HepG2 (cell line): ENCODE measurements at regions not wholly inside any gene's neighbourhood (a gene's known extent, or its start where the extent isn't known, plus 50 kb on each side); places are given as distances from the start of the nearest gene placed in this dataset.

Experiments
- ARHGAP35 ChIP-seq: sonication (generic); formaldehyde crosslinking; IDR thresholded peaks from 2 replicates; pipeline ENCODE4 v1.9.0; 2022; ENCODE audit warnings: mild to moderate bottlenecking, inconsistent platforms, moderate library complexity, missing genetic modification reagents, borderline replicate concordance
- EP300 ChIP-seq, 3 experiments: sonication (generic) in 1 of 3; formaldehyde crosslinking in 1 of 3; IDR thresholded peaks; 2 replicates each; pipeline versions ENCODE4 v1.5.1 to v1.6.1; 2011 to 2020; ENCODE audit warnings: low read depth in 2 of 3, low read length in 2 of 3, borderline replicate concordance in 1 of 3, improper control_type of control experiment in 1 of 3, mild to moderate bottlenecking in 1 of 3, missing genetic modification reagents in 1 of 3, moderate library complexity in 1 of 3
- FOXK1 ChIP-seq: sonication (generic); formaldehyde crosslinking; IDR thresholded peaks from 2 replicates; pipeline ENCODE4 v1.4.0; 2020; ENCODE audit warnings: low read depth, missing genetic modification reagents, borderline replicate concordance
- HDAC2 ChIP-seq: sonication (generic); formaldehyde crosslinking; IDR thresholded peaks from 2 replicates; pipeline ENCODE4 v1.4.0; 2020; ENCODE audit warnings: missing genetic modification reagents
- HIVEP1 ChIP-seq: sonication (generic); formaldehyde crosslinking; IDR thresholded peaks from 2 replicates; pipeline ENCODE4 v1.4.0; 2020; ENCODE audit warnings: mild to moderate bottlenecking, missing genetic modification reagents
- ISL2 ChIP-seq: sonication (generic); formaldehyde crosslinking; IDR thresholded peaks from 2 replicates; pipeline ENCODE4 v1.5.0; 2020; ENCODE audit warnings: missing genetic modification reagents
- KLF9 ChIP-seq: IDR thresholded peaks from 2 replicates; pipeline ENCODE4 v1.6.1; 2016; ENCODE audit warnings: low read depth
- MAFK ChIP-seq, 2 experiments: IDR thresholded peaks in 1 of 2; conservative IDR thresholded peaks in 1 of 2; 2 replicates each; pipeline ENCODE4 v1.6.1; 2011; ENCODE audit warnings: improper control_type of control experiment in 2 of 2, low read length in 2 of 2
- NR2F2 ChIP-seq: IDR thresholded peaks from 2 replicates; pipeline ENCODE4 v1.6.1; 2012; ENCODE audit warnings: low read depth, inconsistent platforms, borderline replicate concordance
- SMAD1 ChIP-seq: sonication (generic); formaldehyde crosslinking; IDR thresholded peaks from 2 replicates; pipeline ENCODE4 v1.4.0; 2020; ENCODE audit warnings: missing genetic modification reagents, low read depth, mild to moderate bottlenecking, borderline replicate concordance
- SPEN ChIP-seq: sonication (generic); formaldehyde crosslinking; IDR thresholded peaks from 2 replicates; pipeline ENCODE4 v1.5.1; 2020; ENCODE audit warnings: low read depth, mild to moderate bottlenecking, missing genetic modification reagents
- ZBTB7B ChIP-seq: sonication (generic); formaldehyde crosslinking; IDR thresholded peaks from 2 replicates; pipeline ENCODE4 v1.4.0; 2020; ENCODE audit warnings: missing genetic modification reagents
- ZNF432 ChIP-seq: sonication (generic); formaldehyde crosslinking; IDR thresholded peaks from 2 replicates; pipeline ENCODE4 v1.5.0; 2020; ENCODE audit warnings: missing genetic modification reagents, mild to moderate bottlenecking, borderline replicate concordance
- ZSCAN12 ChIP-seq: sonication (generic); formaldehyde crosslinking; IDR thresholded peaks from 2 replicates; pipeline ENCODE4 v1.9.0; 2021; ENCODE audit warnings: mild to moderate bottlenecking, missing genetic modification reagents
- TF ChIP-seq, protein P1 (sequence below): sonication (generic); formaldehyde crosslinking; IDR thresholded peaks from 2 replicates; pipeline ENCODE4 v1.4.0; 2020; ENCODE audit warnings: missing genetic modification reagents, mild to moderate bottlenecking, borderline replicate concordance
- TF ChIP-seq, protein P2 (sequence below): sonication (generic); formaldehyde crosslinking; IDR thresholded peaks from 2 replicates; pipeline ENCODE4 v1.5.0; 2020; ENCODE audit warnings: mild to moderate bottlenecking, missing genetic modification reagents
- TF ChIP-seq, protein P3 (sequence below): IDR thresholded peaks from 2 replicates; pipeline ENCODE4 v1.6.1; 2016; ENCODE audit warnings: mild to moderate bottlenecking
- TF ChIP-seq, protein P4 (sequence below): sonication (generic); formaldehyde crosslinking; conservative IDR thresholded peaks from 2 replicates; pipeline ENCODE4 v1.4.0; 2020; ENCODE audit warnings: mild to moderate bottlenecking, missing genetic modification reagents, moderate library complexity
- TF ChIP-seq, protein P5 (sequence below): sonication (generic); formaldehyde crosslinking; IDR thresholded peaks from 2 replicates; pipeline ENCODE4 v1.4.0; 2020; ENCODE audit warnings: missing genetic modification reagents

DNA sequence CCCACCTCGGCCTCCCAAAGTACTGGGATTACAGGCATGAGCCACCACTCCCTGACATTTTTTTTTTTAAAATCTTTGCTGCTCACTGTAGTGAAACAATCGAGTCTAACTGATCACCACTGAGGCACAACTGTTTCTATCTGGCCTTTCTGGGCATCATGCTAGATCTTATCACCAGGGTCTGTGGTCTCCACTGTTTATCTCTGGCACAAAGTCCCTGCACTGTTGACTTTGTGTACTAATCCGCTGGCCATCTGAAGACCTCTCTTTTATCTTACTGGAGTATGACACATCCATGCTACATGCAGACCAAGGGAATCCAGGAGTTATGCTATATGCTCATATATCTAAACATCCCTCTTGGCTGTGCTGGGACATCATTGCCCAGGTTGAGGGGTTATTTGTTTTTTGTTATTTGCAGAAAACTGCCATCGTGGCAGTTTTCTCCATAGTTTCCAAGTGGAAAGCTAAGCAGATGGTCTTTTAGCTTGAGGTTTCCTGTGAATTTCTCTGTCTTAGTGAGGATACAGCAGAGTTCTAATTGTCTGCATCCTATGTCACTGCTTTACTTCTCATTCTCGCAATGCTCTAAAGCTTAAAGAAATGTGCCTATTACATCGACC, 456.9 kb downstream of the CCER1 start (continued):
- TF ChIP-seq, protein P1, sequence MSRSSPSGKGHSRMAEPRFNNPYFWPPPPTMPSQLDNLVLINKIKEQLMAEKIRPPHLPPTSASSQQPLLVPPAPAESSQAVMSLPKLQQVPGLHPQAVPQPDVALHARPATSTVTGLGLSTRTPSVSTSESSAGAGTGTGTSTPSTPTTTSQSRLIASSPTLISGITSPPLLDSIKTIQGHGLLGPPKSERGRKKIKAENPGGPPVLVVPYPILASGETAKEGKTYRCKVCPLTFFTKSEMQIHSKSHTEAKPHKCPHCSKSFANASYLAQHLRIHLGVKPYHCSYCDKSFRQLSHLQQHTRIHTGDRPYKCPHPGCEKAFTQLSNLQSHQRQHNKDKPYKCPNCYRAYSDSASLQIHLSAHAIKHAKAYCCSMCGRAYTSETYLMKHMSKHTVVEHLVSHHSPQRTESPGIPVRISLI (CRISPR knock-in tag) = peak; percentile 70; the same call in 1 of the 2 replicates
- no peak for TF ChIP-seq ARHGAP35
- TF ChIP-seq, protein P2, sequence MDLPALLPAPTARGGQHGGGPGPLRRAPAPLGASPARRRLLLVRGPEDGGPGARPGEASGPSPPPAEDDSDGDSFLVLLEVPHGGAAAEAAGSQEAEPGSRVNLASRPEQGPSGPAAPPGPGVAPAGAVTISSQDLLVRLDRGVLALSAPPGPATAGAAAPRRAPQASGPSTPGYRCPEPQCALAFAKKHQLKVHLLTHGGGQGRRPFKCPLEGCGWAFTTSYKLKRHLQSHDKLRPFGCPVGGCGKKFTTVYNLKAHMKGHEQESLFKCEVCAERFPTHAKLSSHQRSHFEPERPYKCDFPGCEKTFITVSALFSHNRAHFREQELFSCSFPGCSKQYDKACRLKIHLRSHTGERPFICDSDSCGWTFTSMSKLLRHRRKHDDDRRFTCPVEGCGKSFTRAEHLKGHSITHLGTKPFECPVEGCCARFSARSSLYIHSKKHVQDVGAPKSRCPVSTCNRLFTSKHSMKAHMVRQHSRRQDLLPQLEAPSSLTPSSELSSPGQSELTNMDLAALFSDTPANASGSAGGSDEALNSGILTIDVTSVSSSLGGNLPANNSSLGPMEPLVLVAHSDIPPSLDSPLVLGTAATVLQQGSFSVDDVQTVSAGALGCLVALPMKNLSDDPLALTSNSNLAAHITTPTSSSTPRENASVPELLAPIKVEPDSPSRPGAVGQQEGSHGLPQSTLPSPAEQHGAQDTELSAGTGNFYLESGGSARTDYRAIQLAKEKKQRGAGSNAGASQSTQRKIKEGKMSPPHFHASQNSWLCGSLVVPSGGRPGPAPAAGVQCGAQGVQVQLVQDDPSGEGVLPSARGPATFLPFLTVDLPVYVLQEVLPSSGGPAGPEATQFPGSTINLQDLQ (CRISPR knock-in tag) = no peak
- TF ChIP-seq MAFK (conservative IDR thresholded peaks at IDR 0.05 in 1 of 2, IDR thresholded peaks at IDR 0.05 in 1 of 2; ENCODE audit: low read length in 2 of 2) = peak; percentile 85 to 87
- TF ChIP-seq, protein P3, sequence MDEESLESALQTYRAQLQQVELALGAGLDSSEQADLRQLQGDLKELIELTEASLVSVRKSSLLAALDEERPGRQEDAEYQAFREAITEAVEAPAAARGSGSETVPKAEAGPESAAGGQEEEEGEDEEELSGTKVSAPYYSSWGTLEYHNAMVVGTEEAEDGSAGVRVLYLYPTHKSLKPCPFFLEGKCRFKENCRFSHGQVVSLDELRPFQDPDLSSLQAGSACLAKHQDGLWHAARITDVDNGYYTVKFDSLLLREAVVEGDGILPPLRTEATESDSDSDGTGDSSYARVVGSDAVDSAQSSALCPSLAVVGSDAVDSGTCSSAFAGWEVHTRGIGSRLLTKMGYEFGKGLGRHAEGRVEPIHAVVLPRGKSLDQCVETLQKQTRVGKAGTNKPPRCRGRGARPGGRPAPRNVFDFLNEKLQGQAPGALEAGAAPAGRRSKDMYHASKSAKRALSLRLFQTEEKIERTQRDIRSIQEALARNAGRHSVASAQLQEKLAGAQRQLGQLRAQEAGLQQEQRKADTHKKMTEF (CRISPR knock-in tag) = 0 out of 2 replicates have a peak, but pooled peaks have one; percentile 26
- no peak for TF ChIP-seq SPEN
- TF ChIP-seq, protein P4, sequence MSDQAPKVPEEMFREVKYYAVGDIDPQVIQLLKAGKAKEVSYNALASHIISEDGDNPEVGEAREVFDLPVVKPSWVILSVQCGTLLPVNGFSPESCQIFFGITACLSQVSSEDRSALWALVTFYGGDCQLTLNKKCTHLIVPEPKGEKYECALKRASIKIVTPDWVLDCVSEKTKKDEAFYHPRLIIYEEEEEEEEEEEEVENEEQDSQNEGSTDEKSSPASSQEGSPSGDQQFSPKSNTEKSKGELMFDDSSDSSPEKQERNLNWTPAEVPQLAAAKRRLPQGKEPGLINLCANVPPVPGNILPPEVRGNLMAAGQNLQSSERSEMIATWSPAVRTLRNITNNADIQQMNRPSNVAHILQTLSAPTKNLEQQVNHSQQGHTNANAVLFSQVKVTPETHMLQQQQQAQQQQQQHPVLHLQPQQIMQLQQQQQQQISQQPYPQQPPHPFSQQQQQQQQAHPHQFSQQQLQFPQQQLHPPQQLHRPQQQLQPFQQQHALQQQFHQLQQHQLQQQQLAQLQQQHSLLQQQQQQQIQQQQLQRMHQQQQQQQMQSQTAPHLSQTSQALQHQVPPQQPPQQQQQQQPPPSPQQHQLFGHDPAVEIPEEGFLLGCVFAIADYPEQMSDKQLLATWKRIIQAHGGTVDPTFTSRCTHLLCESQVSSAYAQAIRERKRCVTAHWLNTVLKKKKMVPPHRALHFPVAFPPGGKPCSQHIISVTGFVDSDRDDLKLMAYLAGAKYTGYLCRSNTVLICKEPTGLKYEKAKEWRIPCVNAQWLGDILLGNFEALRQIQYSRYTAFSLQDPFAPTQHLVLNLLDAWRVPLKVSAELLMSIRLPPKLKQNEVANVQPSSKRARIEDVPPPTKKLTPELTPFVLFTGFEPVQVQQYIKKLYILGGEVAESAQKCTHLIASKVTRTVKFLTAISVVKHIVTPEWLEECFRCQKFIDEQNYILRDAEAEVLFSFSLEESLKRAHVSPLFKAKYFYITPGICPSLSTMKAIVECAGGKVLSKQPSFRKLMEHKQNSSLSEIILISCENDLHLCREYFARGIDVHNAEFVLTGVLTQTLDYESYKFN (CRISPR knock-in tag) = peak; percentile 89
- no peak for TF ChIP-seq KLF9 (CRISPR knock-in tag)
- TF ChIP-seq FOXK1 = 0 out of 2 replicates have a peak, but pooled peaks have one; percentile 18
- peak; percentile 61 for TF ChIP-seq NR2F2
- TF ChIP-seq HDAC2 (CRISPR knock-in tag) = peak; percentile 69
- TF ChIP-seq ZNF432 (CRISPR knock-in tag) = no peak
- TF ChIP-seq EP300 (IDR thresholded peaks at IDR 0.05; ENCODE audit: low read depth in 2 of 2, low read length in 2 of 2) = peak in 1 of 2 experiments; percentile 74; a peak in 2 of 4 replicates
- no peak for TF ChIP-seq EP300 (CRISPR knock-in tag; IDR thresholded peaks at IDR 0.05; ENCODE audit: borderline replicate concordance)
- TF ChIP-seq, protein P5, sequence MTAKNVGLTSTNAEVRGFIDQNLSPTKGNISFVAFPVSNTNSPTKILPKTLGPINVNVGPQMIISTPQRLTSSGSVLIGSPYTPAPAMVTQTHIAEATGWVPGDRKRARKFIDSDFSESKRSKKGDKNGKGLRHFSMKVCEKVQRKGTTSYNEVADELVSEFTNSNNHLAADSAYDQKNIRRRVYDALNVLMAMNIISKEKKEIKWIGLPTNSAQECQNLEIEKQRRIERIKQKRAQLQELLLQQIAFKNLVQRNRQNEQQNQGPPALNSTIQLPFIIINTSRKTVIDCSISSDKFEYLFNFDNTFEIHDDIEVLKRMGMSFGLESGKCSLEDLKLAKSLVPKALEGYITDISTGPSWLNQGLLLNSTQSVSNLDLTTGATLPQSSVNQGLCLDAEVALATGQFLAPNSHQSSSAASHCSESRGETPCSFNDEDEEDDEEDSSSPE (CRISPR knock-in tag) = no peak
- TF ChIP-seq ISL2 (CRISPR knock-in tag) = peak; percentile 69
- TF ChIP-seq HIVEP1 = no peak
- no peak for TF ChIP-seq SMAD1 (CRISPR knock-in tag)
- no peak for TF ChIP-seq ZSCAN12
- 0 out of 2 replicates have a peak, but pooled peaks have one; percentile 53 for TF ChIP-seq ZBTB7B
